RCC 7860 (cell line): ENCODE measurements at regions not wholly inside any gene's neighbourhood (a gene's known extent, or its start where the extent isn't known, plus 50 kb on each side); places are given as distances from the start of the nearest gene placed in this dataset.

Experiments
- DNase-seq: peaks from one replicate; pipeline ENCODE4 v3.0.0-alpha.2; 2015; ENCODE audit warnings: low spot score
- FAIRE-seq: peaks from 2 replicates; lab custom pipeline; 2012; peaks lifted over from hg19 to GRCh38; lab: Jason Lieb, UNC

GRCh38 chr6:105484238-105485161 is 81.6 kb upstream of the PREP start:
- DNase-seq: peak; percentile 32
- FAIRE-seq: peak; percentile 50

- DNase-seq: peak; percentile 9
- no peak for FAIRE-seq
These were observed 80.6 kb upstream of the PREP start for GRCh38 chr6:105483492-105483891.

GRCh38 chr6:105482921-105483320 is 80.0 kb upstream of the PREP start:
- DNase-seq: no peak
- no peak for FAIRE-seq

- FAIRE-seq (peak; percentile 52), DNase-seq (peak; percentile 16)
These were observed 79.5 kb upstream of the PREP start for GRCh38 chr6:105482227-105482844.

- FAIRE-seq (no peak), DNase-seq (no peak)
These were observed 74.1 kb upstream of the PREP start for GRCh38 chr6:105476978-105477377.

GRCh38 chr6:105474234-105474633 is 71.4 kb upstream of the PREP start:
- no peak for FAIRE-seq
- DNase-seq: no peak

GRCh38 chr6:105469946-105470345 is 67.1 kb upstream of the PREP start:
- no peak for FAIRE-seq
- DNase-seq: no peak

- no peak for DNase-seq
- no peak for FAIRE-seq
These were observed 66.0 kb upstream of the PREP start for GRCh38 chr6:105468850-105469249.

GRCh38 chr6:105460860-105461259 is 58.0 kb upstream of the PREP start:
- FAIRE-seq (no peak), DNase-seq (no peak)

- FAIRE-seq (no peak), DNase-seq (peak; percentile 54)
These were observed 57.0 kb upstream of the PREP start for GRCh38 chr6:105459864-105460263.

- FAIRE-seq (no peak), DNase-seq (no peak)
These were observed 56.2 kb upstream of the PREP start for GRCh38 chr6:105459049-105459448.

GRCh38 chr6:105458551-105458950 is 55.7 kb upstream of the PREP start:
- FAIRE-seq: no peak
- no peak for DNase-seq

GRCh38 chr6:105458084-105458483 is 55.2 kb upstream of the PREP start:
- DNase-seq: no peak
- no peak for FAIRE-seq

GRCh38 chr6:105453968-105454367 is 51.1 kb upstream of the PREP start:
- no peak for FAIRE-seq

GRCh38 chr6:105452924-105453756 is 50.3 kb upstream of the PREP start:
- no peak for FAIRE-seq
- DNase-seq: no peak

More at GRCh38 chr6:105453968-105454367, 51.1 kb upstream of the PREP start:
- no peak for DNase-seq
